OCI-LY3 (cell line): ENCODE measurements at regions not wholly inside any gene's neighbourhood (a gene's known extent, or its start where the extent isn't known, plus 50 kb on each side); places are given as distances from the start of the nearest gene placed in this dataset.

Experiments
- CTCF ChIP-seq: fragments of 200-600, 300-600 bp; sonication (generic); IDR thresholded peaks from 2 replicates; pipeline ENCODE4 v1.5.1; 2014; ENCODE audit warnings: antibody characterized with exemption, low read length, low read depth
- EZH2phosphoT487 ChIP-seq: fragments of 200-600 bp; shearing (Covaris generic); IDR thresholded peaks from 2 replicates; pipeline ENCODE4 v1.6.1; 2018; ENCODE audit warnings: antibody characterized with exemption, mixed run types, low read depth

- TF ChIP-seq CTCF (no peak), EZH2phosphoT487 (no peak)
Observed at GRCh38 chr2:226130192-226130591, 669.4 kb downstream of the IRS1 start.
